SKM-1 treated with dmso at 0.1 percent for 144 hours (cell line): ENCODE measurements at regions not wholly inside any gene's neighbourhood (a gene's known extent, or its start where the extent isn't known, plus 50 kb on each side); places are given as distances from the start of the nearest gene placed in this dataset.

Experiments
- DNase-seq: peaks from one replicate; lab custom pipeline; 2025; ENCODE audit not compliant: unreplicated experiment; lab: John Stamatoyannopoulos, UW

DNA sequence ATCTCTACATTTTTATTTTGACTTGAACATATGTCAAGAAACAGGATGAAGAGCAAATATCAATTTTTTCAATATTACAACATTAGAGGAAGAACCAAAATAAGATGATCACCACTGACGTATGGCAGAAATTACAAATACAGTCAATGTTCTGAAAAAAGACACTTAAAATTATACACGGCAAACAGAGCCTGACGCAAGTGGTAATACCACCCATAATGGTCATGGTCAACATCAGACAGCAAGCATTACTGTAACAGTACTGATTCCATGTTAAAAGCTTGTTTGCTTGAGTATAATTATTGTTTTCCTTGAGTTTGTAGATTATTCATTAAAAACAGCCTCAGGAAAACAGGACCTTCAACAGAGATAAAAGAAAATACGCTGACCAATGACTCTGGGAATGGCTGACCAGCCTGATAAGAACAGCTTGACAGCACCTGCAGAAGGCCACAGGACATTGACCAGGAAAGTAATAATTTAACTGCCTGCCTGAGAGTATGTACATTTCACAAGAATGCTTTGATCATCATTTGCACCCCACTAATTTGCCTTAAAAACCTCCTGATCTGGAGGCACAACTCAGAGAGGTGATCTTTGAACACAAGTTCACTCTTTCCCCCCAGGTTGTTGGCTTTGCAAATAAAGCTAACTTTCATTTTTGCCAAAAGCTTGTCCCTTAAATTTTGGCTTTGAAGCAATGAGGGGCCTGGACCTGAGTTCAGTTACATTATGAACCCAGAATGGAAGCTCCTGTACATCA, 187.3 kb downstream of the IPO8 start:
- DNase-seq = no peak

DNA sequence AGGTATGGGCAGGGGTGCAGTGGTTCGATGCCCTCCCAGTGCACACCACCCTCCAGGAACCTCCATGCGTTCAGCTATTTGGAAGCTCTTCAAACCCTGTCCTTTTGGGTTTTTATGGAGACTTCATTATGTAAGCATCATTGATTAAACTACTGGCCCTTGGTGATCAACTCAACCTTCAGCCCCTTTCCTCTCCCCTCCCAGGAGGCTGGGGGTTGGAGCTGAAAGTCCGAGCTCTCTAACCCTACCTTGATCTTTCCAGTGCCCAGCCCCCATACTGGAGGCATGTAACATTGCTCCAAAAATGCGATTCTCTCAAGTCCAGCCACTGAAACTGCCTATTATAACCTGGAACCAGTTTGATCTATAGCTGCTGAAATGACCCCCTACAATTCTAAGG, 188.1 kb downstream of the IPO8 start:
- no peak for DNase-seq

DNA sequence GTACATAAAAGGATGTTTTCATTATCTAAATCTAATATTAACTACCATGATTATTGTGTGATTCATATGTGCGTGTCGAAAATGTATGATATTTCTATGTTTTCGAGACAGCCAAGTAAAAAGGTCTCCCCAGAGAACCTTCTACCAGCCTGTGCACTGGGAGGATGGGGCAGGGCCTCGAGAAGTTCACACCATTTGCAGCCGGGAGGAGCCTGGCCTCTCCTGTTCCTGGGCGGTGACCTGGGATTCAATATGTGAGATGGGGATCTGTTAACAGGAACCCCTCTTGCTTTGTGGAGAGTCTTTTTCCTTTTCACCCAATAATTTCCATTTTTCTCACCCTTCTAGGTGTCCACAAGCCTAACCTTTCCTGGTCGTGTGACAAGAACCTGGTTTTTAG, 189.3 kb downstream of the IPO8 start:
- DNase-seq = no peak

DNA sequence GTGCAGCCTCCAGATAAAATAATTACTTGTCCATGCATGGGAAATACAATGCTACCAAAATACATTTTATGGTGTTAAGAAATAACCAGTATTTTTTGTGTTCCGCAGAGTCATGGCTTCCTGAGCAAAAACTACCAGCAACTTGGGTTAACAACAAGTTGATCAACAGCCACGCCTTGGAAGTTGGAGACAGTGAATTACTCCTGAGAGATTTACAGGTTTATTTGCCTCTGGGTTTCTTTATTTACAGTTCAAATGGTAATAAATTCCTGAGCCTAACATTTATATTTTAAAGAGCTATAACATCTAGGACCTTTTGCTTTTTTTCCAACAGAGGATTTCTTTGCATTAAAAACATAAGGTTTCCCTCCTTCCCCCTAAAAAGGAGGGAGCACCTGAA, 194.0 kb downstream of the IPO8 start:
- DNase-seq = no peak

DNA sequence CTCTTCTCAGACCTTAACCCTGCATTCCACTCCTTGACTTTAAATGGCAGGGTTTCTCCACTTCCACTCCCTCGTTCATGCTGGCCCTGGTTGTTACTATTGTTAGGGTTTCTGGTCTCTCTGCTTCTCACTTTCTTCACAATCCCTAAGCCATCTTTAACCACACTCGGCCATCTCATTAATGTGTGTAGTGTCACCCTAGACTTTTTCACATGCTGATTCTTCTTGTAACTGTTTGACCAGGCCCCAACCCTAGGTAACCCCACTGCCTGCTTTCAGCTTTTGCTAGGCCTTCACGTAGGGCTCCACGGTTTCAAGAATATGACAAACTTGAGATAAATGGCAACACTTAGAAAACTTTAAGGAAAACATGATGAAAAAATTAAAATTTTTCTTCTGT, 195.1 kb downstream of the IPO8 start:
- no peak for DNase-seq

DNA sequence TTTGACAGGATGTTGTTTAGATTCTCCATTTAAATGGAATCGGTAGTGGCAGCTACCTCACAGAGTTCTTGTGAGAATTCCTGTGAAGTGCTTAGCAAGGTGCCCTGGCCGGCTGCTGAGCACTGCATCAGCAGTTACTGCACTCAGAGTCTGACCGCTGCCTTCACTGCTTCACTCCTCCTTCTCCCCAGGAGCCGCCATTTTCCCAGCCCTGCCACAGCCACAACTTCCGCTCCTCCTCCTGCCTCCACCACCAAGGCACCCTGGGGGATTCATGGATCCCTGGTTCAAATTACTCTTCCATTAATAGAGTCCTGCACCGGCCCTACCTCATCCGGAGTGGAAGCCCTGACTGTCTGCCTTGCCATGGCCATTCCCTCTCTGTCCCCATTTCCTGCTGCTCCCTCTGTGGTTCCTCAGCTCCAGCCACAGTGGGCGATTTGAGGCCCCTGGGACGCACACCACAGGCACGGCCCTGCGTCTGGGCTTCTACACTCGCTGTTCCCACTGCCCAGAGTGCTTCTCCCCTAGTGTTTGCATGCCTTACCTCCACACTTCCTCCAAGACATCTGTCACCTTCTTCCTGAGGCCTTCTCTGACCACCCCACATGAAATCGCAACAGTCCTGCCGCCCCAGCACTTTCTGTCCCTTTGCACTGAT, 210.3 kb downstream of the IPO8 start:
- DNase-seq = no peak

DNA sequence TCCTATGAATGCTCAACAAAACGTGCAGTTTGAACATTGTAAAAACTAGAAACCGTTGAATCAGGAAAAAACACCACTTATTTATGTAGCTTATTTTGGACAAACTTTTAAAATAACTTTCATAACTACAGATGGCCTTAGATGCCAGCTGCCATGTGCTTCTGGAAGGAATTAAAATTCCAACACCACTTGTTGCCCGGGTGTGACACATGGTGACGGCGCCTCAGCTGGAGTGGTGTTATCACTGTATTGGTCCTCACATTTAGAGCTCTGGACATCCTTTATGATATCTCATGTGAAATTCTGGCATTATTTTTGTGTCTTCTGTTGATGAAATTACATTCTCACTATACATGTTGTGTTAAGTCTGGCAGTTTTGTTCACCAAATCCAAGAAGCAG, 211.0 kb downstream of the IPO8 start:
- no peak for DNase-seq

DNA sequence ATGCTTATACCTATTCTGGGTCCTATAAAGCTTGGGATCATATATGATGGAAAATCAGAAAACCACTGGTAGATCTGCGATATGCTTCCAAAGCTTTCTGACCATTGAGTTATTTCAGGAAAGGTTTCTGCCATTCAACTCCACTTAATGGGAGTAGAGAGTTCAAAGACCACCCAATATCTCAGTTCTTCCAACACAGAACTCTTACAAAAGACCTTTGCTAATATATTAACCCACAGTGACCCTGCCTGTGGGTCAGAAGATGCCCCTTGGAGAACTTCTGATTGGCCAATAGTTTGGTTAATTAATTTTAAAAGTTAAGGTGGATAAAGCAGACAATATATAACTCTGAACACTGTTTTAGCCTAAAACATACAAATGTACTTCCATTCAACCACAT, 213.0 kb downstream of the IPO8 start:
- no peak for DNase-seq

DNA sequence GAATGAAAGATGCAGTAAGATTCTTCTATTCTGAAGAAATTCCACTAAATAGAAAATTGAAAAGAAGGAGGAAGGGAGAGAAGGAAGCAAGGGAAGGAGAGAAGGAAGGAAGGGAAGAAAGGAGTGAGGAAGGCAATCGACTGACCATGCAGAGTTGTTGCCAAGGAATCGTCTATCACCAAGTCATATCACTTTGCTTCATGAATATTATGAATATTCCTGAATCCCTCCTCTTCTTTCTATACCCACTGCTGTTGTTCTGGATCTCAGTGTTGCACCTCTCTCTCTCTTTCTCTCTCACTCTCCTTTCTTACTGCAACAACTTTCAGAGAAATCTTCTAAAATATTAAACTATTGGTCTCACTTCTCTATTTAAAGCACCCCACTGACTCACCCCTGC, 222.4 kb downstream of the IPO8 start:
- DNase-seq = no peak

DNA sequence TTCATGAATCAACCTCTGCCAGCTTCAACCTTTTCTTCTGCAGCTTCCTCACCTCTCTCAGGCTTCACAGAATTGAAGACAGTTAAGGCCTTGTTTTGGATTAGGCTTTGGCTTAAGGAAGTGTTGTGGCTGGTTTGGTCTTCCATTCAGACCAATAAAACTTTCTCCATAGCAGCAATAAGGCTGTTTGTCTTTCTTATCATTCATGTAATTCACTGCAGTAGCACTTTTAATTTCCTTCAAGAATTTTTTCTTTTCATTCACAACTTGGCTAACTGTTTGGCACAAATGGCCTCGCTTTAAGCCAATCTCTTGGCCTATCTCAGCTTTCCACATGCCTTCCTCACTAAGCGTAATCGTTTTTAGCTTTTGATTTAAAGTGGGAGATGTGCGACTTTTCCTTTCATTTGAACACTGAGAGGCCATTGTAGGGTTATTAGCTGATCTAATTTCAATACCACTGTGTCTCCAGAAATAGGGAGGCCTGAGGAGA, 229.5 kb downstream of the IPO8 start:
- no peak for DNase-seq

DNA sequence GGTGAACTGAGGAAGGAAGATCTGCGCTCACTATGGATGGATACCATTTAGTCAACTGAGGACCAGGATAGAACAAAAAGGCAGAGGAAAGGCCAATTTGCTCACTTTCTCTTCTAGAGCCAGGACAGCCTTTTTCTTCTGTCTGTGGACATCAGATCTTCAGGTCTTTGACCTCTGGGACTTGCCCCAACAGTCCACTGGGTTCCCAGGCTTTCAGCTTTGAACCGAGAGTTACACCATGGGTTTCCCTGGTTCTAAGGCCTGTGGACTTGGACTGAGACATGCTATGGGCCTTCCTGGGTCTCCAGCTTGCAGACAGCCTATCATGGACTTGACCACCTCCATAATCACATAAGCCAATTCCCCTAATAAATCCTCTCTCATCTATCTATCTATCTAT, 232.0 kb downstream of the IPO8 start:
- no peak for DNase-seq

DNA sequence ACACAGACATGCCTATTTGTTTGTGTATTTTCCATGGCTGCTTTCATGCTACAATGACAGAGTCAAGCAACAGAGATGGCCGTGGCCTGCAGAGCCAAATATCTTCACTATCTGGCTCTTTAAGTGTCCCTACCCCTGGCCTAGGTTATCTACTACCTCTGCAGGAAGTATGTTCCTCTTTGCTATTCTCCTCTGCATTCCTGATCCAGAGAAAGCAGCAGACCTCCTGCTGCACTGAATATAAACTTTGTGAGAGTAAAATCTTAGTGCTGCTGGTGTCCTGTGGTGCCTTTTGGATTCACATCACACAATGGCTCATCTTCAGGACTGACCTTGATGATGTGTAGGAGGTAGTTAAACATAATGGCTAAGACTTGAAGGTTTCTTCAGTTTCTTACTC, 233.4 kb downstream of the IPO8 start:
- no peak for DNase-seq

DNA sequence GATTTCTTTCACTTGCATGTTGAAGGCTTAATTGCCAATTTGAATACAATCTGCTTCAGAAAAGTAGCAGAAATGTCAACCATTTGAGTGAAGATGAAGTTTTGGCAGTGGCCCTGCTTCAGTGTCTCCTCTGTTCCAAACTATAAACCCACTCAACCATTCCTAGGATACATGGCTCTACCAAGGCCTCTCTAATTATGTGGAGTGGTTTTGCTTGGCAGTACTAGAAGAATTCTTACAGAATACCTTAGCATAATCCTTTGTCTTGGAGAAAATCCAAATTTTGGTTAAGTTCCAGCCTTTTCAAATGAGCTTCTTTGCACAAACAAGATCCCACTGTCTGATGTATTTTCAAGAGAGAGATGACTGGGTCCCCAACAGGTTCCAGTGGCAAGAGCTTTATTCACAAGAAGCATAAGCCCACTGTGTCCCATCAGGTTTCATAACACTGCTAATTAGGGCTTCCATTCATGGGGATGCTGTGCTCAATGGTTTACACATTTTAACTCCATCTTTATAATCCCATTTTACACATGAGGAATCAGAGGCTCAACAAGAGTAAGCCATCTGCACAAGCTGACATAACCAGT, 234.5 kb downstream of the IPO8 start:
- DNase-seq = no peak

DNA sequence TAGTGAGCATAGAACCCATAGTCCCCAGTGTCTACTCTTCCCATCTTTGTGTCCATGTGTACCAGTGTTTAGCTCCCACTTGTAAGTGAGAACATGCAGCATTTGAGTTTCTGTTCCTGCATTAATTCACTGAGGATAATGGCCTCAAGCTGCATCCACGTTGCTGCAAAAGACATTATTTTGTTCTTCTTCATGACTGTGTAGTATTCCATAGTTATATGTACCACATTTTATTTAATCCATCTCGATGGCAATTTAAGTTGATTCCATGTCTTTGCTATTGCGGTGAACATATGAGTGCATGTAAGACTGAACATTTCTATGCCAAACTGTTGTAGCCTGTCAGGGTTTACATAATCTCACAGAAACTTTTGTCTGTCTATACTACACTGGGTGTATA, 237.2 kb downstream of the IPO8 start:
- no peak for DNase-seq

DNA sequence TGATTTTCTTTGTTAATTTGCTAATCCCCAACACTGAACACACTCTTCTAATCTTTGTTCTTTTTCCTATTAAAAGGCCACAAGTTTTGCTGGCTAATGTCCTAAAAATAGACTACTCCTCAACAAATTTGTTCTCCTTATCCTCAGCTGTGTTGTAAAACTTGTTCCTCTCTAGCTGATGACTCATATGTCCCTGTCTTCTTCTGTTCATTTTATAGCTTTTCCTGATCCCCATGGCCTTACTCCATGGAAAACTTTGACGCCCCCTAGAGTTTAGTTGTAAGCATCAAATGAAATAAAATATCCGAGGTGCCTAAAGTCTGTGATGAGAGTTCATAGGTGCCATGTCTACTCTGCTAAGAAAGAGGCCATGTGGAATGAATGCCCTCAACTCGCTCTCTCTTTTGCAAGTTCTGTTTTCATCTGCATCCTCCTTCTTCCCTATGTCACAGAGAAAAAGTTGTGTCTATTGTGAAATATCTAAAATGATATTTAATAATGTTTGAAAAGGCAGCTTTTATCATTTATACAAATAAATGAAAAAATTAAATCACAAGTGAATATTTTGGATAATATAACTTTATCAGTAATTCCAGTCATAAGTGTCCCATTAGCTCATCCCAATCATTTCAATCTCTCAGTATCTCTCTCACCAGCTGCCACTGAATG, 237.9 kb downstream of the IPO8 start:
- DNase-seq = no peak

DNA sequence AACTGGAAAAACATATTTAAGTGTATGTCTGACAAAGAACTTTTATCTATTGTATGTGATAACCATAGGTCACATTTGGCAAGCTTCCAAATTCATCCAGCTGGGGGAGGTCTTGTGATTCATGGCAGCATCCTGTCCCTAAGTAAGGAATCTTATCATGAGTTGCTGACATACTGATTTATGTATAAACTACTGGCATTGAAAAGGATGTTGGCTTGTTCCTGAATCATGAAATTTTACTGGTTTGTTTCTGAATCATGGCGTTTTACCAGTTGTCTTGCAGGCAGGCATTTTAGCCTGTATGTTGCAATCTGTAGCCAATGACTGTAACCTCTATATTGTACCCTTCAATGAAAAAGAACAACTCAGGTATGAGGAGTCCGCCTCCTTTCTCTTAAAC, 244.8 kb downstream of the IPO8 start:
- no peak for DNase-seq

DNA sequence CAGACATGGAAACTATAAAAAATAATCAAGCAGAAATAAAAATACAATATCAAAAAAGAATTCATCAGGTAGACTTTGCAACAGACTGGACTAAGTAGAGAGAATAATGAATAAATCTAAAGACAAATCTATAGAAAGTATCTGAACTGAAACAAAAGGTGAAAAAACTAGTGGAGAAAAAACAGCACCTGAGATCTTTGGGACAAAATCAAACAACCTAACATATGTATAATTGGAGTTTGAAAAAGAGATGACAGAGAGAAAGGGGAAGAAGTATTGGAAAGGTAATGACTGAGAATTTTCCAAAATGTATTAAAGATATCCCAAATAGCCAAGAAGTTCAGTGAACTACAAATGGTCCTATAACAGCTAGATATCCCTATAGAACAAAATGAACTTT, 245.4 kb downstream of the IPO8 start:
- no peak for DNase-seq

DNA sequence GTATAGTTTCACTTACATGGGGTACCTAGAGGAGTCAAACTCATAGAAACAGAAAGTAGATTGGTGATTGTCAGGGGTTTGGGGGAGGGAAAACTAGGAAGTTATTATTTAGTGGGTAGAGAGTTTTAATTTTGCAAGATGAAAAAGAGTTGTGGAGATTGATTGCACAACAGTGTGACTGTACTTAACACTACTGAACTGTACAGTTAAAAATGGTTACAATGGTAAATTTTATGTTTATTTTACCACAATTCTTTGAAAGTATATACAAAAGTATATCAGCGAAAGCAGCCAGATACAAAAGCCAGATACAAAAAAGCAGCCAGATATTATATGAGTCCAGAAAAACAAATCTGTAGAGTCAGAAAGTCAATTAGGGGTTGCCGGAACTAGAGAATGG, 247.6 kb downstream of the IPO8 start:
- DNase-seq = no peak

DNA sequence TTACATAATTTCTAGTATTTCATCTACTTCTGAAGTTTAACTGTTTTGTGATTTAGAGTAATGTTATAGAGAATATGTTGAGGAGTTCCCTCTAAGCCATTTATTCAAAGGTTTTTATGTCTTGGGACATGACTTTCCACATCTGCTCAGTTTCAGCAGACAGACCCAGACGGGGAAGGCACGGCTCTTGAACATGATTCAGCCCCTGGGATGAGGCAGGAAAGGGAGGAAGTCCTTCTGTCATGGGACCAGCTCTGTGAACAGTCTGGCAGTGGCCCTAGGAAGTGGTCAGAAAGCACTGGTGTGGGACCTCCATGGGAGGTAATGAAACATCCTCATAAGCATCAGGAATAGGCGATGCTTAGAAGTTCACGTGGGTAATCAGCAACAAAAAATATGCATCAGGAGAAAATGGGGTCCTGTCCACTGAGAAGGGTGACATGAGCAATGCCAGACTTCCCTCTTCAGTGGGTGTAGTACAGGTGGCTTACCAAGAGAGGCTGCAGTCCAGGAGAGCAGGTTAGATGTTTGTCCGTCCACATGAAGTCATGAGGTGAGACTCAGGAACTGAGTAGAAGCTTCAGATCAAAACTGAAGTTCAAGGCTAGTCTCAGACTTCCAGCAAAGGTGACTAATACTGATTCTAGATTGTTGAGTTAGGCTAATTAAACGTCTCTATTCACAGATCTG, 248.5 kb downstream of the IPO8 start:
- no peak for DNase-seq

DNA sequence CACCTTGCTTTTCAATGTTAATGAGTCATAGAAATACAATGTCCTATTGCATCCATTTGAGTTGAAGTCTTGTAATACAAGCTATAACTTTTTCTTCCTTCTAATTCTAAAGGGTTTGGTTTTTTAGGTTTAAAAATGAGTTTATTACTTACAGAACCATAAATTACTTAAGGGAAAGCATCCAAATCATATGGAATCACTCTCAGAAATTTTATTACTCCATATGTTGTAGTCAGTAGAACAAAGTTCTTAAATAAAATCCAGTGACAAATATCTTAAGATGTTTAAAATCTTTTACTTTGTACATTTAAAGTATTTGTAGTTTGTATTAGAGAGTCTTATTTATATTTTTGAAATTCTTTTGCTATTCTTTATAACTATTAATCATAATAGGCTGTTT, 253.2 kb downstream of the IPO8 start:
- DNase-seq = no peak
